ENCODE measurements at regions not wholly inside any gene's neighbourhood (a gene's known extent, or its start where the extent isn't known, plus 50 kb on each side); places are given as distances from the start of the nearest gene placed in this dataset.

DNA sequence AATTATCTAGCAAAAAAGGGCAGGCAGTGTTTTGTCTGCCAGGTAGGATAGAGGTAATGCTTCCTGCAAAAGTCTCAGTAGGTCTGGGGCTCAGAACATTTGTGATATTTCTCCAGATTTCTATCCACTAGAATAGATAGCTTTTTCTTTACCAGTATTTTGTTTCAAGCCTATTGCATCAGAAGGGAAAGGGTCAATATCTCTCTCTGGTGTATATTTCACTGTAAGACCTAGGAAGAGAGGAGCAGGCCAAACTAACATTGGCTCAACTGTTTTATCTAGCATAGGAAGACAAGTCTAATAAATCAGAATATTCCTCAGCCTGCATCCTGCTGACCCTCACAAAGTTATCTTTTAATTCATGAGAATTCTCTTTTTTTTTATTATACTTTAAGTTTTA, 106.7 kb upstream of the DAAM1 start:
- DNase-seq: no peak

DNA sequence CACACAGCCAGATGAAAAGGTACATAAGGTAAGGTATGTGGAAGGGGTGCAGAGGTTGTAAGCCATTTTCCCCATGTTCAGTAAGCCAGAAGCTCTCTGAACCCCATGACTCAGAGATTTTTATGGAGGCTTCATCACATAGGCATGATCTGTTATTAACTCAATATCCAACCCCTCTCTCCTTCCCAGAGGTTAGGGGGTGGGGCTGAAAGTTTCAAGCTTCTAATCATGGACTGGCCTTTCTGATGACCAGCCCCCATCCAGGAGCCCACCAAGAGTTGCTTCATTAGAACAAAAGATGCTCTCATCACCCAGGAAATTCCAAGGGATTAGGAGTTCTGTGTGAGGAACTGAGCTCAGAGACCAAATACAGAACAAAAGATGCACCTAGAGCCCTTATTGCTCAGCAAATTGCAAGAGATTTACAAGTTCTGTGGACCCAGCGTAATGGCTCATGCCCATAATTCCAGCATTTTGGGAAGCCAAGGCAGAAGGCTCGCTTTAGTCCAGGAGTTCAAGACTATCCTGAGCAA, 103.2 kb upstream of the DAAM1 start:
- DNase-seq: no peak

DNA sequence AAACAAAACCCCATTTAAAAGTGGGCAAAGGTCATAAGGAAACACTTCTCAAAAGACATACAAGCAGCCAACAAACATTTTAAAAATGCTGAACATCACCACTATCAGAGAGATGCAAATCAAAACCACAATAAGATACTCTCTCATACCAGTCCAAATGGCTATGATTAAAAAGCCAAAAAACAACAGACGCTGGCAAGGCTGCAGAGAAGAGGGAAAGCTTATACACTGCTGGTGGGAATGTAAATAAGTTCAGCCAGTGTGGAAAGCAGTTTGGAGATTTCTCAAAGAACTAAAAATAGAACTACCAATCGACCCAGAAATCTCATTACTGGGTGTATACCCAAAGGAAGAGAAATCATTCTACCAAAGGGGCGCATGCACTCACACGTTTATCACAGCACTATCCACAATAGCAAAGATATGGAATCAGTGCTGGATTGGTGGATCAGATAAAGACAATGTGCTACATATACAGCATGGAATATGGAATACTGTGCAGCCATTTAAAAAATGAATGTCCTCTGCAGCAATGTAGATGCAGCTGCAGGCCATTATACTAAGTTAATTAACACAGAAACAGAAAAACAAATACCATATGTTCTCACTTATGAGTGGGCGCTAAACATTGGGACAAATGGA, 102.1 kb upstream of the DAAM1 start:
- DNase-seq: no peak

DNA sequence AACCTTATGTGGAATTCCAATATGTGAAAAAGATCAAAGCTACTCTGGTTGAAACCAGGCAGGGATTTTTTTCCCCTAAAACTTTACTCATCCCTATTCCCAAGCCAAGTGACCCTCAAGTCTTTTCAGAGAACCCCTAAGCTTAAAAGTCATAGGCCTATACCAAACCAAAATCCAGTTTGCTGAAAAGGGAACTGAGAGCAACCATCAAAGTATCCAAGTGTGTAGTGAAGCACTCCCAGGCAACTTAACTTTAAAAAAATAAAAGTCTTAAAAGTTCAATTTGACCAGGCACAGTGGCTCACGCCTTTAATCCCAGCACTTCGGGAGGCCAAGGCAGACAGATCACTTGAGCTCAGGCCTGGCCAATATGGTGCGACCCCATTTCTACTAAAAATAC, 101.2 kb upstream of the DAAM1 start:
- DNase-seq: no peak

DNA sequence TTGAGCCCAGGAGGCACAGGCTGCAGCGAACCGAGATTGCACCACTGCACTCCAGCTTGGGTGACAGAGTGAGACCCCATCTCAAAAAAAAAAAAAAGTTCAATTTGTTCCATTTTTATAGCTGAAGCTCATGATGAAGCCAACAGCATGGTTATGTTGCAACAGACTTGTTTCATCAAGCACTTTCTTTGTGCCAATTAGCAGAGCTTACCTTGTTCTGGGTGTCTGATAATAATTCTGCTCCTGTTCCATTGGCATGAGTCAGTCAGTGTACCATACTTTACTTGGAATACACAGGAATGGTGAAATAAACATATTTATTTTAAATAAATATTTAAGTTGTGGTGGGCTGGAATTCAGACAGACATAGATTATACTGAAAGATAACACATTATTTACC, 100.8 kb upstream of the DAAM1 start:
- no peak for DNase-seq

DNA sequence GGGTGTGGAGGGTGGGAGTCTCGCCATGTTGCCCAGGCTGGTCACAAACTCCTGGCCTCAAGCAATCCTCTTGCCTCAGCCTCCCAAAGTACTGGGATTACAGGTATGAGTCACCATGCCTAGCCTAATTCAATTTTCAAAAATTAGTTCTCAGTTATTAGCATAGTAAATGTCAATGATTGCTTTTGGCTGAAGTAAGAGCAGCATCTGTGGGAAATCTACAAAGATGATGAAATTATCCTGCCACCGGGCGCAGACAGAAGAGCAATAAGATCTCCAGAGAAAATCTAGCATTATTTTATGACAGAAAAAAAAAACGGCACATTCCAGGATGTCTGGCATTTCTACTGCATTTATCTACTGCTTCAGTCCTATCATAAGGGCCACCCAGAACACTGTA, 97.9 kb upstream of the DAAM1 start:
- DNase-seq: no peak

DNA sequence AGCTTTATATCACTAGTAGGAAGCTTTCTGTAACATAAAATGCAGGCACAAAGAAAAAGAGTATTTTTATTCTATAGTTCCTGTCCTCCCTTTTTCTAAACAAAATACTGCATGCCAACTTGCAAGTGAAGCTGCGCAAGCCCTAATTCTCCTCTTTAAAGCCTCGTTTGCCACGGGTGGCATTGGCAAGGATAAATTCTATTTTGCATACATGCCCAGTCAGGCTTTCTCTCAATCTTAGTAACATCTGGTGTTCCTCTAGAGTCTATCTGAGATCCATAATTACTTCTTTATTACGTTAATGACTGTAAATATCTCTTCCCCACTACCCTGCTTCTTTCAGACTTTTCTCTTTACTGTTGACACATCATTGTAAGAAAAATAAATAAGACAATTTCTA, 97.1 kb upstream of the DAAM1 start:
- DNase-seq: no peak

DNA sequence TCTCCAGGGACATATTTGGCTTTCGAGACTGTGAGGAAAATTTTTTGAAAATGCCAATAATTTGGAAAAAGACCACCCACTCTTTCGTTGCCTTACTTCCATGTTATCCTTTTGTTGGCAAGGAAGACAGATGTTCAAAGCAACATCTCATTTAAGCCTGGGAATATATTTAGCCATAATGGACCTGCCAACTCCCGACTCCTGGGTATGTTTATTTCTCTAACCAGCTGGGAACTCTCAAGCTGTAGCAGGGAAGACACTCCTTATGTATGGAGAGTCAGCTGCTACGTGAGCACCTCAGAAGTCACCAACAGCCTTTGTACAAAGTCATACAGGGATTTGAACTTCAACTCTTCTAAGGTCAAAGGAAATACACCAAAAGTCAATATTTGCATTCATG, 96.5 kb upstream of the DAAM1 start:
- DNase-seq: no peak

DNA sequence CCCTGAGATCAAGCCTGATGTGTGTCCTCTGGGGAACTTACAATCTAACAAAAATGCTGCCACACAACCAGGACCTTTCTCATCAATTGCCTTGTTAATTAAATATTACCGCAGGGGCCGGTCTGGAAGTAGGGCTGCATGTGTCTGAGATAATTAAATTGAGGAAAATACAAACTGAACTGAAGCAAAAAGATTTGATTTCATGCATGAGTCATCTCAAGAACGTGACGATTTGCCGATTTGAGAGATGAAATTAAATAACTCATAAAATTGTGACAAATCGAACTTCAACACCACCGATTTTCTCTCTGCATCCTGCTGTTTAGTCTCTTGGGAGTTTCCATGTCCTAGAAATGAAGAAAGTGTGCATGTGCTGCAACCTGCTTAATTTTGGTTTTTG, 94.6 kb upstream of the DAAM1 start:
- no peak for DNase-seq

DNA sequence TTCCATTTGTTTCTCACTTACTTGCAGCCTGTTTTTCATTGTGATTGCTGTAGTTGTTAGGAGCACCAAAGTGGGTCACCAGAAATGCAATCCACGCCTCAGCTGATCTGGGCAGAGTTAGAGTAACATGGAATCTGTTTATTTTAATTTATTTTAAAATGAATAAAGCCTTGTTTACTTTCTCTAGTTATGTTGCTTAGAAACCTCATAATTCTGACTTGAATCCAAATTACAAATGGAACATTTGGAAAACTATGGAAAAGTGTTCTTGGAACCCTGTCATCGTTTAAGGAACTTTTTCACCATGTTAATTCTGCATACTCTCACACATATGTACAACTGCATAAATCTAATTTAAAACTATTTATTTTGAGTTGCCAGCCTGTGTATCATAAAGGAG, 92.2 kb upstream of the DAAM1 start:
- DNase-seq: no peak

DNA sequence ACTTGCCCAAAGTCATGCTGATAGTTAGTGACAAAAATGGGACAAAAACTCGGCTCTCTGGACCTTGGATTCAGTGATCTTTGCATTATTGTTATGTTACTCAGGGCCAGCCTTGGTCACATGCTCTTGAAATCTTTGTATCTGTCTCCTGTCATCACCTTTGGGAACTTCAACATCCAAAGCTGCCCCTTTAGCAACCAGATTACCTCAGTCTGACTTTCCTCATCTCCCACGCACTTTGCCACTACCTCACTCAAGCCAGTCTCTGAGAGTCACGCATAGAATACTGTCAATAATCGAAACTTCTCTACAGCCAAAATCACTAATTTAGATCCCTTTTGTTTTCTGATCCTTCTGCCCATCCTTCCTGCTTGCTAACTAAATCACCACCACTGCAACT, 90.8 kb upstream of the DAAM1 start:
- DNase-seq: no peak

DNA sequence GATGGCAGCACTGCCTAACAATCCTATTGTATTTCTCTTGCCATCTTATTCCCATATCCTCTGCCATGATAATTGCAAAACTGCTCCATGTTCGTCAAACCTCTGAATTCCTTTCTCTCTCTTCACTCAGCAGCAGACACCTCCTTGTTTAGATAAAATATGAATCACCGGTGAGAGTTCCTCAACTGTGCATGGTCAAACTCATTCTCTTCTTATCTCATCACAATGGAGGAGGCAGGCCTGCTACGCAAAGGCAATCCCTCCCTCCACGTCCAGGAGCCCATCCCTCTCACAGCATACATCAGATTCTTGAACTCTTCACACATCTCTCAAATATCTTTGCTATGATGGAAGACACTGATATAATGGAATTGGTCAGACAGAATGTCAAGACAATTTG, 90.1 kb upstream of the DAAM1 start:
- no peak for DNase-seq

DNA sequence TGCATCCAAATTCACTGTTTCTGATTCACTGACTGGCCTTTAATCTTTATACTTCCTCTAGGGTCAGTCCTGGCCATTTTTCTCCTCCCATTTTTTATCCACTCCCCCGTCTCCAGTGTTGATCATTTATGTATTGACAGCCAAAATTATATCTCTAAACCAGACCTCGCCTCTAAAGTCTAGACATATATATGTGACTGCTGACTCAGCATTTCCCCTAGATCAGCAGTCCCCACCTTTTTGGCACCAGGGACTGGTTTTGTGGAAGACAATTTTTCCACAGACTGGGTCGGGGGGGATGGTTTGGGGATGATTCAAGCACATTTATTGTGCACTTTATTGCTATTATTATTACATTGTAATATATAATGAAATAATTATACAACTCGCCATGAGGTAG, 88.3 kb upstream of the DAAM1 start:
- no peak for DNase-seq

DNA sequence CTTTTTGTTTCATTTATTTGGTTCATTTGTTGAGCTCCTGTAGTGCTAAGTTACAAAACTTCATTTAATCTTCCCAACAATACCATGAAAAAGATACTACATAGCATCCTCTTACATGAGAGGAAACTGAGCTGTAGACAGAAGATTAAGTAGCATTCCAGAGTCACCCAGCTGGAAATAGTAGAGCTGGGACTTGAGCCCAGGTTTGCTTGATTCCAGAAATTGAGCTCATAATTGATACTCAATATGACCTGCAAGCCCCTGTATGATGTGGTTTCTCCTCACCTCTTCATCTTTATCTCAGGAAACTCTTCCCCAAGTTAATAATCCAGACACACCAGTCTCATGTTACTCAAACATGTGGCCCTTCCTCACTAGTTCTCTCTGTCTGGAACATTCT, 87.0 kb upstream of the DAAM1 start:
- no peak for DNase-seq

DNA sequence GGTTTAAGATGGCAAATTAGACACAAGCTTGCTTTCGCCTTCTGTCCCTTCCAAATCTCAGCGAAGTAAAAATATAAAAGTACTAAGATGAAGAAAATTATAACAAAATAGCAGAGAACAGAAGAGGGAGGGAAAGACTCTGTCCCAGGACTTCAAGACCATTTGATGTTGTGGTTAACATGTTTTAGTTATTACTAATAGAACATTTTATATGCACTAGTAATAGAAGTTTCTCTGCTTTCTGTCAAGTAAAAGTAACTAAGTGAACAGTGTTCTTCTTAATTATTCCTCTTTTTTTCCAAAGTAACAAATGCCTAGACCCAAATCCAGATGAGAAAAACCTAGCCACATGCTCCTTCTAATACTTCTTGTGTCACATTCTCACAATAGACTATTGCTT, 85.1 kb upstream of the DAAM1 start:
- no peak for DNase-seq

DNA sequence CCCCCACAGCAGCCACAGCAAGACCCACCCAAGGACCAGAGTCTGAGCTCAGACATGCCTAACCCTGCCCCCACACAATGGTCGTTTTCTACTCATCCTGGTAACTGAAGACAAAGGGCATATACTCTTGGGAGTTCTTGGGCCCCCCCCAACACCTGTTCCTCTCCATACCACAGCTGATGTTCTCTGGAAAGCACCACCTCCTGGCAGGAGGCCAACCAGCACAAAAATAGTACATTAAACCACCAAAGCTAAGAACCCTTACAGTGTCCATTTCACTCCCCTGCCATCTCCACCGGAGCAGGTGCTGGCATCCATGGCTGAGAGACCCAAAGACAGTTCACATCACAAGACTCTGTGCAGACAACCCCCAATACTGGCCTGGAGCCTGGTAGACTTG, 80.6 kb upstream of the DAAM1 start:
- no peak for DNase-seq

DNA sequence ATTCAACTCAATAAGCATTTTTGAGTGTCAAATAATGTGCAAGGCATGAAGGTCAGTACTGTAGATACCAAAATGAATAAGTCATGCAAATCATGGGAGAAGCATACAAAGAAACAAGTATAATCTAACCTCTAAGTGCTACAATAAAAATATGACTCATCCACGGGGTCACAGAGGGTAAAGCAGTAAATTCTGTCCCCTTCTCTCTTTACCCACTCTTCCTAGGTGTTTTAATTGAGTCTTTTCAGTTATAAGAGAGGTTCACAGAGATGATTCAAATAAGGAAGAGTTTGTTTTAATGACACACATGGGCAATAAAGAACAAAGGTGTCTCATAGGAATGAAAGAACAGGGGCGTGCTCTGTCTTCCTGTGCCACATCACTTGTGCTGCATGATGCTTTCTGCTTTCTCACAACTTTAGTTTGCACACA, 71.5 kb upstream of the DAAM1 start:
- no peak for DNase-seq

DNA sequence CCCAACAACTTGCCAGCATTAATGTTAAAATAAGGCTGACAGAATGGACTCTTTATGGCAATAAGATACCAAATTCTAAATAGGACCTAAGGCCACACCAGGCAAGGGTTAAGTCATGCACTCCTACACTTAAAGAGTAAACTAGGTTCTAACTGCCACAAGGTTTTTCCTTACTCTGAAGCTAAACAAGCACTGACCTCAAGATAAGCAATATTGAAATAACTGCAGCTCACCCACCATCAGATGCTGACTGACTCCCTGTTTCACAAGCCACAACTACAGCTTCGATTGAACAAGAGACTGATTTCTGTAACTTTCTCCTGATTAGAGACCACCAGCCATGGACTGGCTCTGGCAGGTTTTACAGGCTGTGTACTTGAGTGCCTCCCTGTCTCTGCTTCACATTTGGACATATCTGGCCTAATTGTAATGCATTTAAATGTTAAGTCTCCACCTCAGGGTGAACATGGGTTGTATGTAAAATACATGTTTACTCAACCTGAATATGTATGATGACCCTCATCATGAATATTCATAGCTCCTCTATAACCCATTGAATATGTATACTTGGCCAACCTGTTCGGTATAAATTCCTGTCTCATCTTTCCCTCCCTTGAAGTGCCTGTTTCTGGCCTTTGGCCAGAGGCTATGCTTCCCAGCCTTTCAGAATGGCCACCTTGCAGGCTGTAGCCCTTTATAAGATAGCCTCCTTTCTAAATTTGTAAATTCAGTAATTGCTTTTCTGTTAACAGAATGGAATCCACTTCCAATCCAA, 70.5 kb upstream of the DAAM1 start:
- no peak for DNase-seq

DNA sequence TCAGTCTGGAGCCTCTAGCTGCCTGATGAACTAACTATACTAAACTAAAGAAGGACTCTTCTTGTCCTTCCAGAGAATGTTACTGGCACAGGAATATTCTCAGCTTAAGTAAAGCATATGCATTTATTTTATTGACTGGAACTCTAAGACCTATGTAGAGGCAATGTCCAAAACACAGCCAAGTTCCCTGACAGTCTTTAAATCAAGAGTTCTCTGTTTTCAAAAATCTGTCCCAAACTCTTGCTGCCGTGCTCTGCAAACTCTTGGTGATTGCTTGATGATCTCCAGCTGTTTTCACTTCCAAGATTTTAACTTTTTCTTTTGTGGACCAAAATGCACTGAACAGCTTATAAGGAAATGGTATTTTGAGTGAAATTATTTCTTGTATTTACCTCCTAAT, 67.5 kb upstream of the DAAM1 start:
- no peak for DNase-seq

DNA sequence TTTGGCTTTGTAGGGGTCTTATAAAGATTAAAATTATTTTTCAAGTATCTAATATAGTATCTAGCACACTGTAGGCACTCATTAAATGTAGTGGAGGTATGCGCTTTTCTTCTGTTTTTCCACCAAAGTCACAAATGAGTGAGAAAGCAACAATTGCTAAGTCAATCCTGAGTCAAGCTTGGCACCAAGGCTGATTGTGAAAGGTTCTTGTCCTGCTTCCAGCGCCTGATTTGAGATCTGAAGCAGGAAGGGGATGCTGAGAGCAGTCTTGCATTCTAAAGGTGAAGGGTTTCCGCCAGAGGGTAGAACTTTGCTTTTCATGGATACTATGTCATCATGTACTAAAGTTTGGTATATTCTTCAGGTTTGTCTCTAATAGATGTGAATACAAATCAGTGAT, 64.9 kb upstream of the DAAM1 start:
- no peak for DNase-seq

DNA sequence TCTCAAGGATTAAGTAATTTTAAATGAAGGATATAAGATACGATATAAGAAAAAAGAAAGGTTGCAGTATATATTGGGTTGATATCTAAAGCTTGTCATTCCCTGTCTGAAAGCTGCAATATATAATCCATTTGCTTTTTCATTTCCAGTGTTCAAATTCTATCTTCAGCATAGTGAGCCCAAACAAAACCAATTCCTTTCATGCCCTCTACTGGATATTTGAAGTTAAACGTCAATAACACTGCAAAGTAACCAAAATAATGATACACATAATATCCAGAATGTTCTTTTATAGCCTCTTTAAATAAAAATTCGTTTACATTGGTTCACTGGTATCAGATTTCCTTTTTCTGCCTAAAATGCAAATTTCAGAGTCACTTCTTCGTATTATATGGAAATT, 64.5 kb upstream of the DAAM1 start:
- DNase-seq: no peak

DNA sequence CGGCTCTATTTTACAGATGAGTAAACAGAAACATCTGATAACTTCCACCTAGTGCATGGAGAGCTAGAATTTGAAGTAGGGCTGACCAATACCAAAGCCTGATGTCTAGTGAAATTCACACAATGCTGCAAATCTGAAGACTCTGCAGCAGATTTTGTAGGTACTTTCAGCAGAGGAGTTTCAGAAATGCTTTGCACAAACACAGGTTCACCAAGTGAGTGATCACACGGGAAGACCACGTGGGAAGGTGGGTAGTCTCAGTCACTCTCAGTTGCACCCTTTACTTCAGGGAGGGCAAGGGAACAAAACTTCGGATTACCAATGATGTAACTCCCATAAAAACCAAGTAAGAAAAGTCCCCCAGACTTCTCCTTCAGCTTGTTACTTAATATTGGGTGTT, 63.3 kb upstream of the DAAM1 start:
- DNase-seq: no peak

DNA sequence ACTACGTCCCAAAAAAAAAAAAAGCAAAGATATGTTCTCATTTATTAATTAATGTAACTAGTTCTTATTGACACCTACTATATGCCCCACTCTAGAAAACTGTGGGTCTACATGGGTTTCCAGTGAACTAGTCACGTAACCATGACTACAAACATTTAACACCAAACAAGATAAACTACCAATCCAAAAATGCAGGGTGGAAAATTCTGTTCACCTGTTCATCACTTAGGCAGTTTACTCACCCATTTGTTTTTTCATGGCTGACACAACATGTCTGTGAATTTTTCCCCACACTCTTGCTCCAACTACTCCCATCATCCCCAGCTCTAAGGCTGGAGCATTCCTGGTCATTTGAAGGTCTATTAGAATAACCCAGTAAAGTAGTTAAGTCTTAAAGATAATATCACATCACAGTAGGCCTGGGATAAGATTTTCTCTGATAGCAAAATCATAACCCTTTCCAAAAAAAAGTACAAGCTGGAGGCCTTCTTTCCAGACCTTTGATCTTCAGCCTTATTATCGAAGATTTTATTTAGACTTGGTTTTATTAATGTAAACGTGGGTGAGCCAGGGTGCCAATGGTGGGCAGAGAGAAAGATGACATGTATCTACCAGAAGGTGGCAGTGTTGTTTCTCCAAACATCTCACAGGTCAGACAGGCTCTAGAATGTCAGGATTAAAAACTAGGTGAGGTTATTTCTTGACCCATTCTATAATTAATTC, 61.6 kb upstream of the DAAM1 start:
- peak; percentile 31 for DNase-seq

DNA sequence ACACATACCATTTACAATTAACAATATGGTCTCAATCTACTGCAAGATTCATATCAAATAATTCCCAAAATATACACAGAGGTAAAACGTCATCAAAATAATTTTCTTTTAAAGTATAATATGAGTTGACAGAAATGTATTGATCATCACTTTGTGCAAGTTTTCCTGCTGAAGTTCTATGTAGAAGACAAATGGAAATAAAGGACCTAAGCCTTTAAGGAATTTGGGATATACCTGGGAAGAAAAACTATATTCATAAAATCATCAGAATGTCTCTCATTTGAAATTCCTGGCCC, 61.1 kb upstream of the DAAM1 start:
- DNase-seq: no peak
